Right cardiac atrium (tissue), 5 donors: ENCODE measurements at regions not wholly inside any gene's neighbourhood (a gene's known extent, or its start where the extent isn't known, plus 50 kb on each side); places are given as distances from the start of the nearest gene placed in this dataset.
"Not testable (repeated sequence)": the region's sequence is repeated elsewhere in the genome, so short reads cannot be mapped to it uniquely, and the experiment has no call there.

ENCODE experiments used
- ATAC-seq, 2 donors: fragments of 200-7000 bp; cut with Tn5 transposase; one replicate each; pipeline versions ENCODE4 v1.8.0 to v1.9.1; 2020; ENCODE audit warnings: moderate library complexity in 2 of 2, mild to moderate bottlenecking in 1 of 2
- DNase-seq, 3 donors: peaks; one replicate each; pipeline ENCODE4 v3.0.0-alpha.2; 2020
- H3K27ac ChIP-seq: one replicate; pipeline ENCODE4 v1.5.1; 2013; ENCODE audit warnings: mild to moderate bottlenecking, low read length, control low read depth, moderate library complexity
- H3K27me3 ChIP-seq: one replicate; pipeline ENCODE4 v1.6.1; 2013; ENCODE audit not compliant: control insufficient read depth, insufficient read depth
- H3K4me1 ChIP-seq: one replicate; pipeline ENCODE4 v1.6.1; 2013; ENCODE audit warnings: low read length; ENCODE audit not compliant: control insufficient read depth, insufficient read depth
- H3K4me3 ChIP-seq: one replicate; pipeline ENCODE4 v1.5.1; 2013; ENCODE audit warnings: low read length, control low read depth
- H3K9me3 ChIP-seq: one replicate; pipeline ENCODE4 v1.6.1; 2013; ENCODE audit warnings: low read length; ENCODE audit not compliant: control insufficient read depth
- WGBS: extraction: QIAGEN DNeasy Blood & Tissue Kit; methylation state at CpG from one replicate; pipeline ENCODE4 v1.1.7; 2013; 5-methylcytosine and 5-hydroxymethylcytosine counted together
- intact Hi-C, 4 donors: fragments of 100-400 bp; cut with DNase I; formaldehyde crosslinking; loops; one replicate each; pipeline versions ENCODE4 v1.11.0 to v1.14.0; 2022 to 2023
- donor health status: healthy with polysubstance abuse.
- donor health status: DM: no; HTN: yes; CAD: no.
- donor health status: DM: no; HTN: no; CAD: no.
- donor health status: DM: no; HTN: yes; CAD: no; lungs with severe emphysema.
- donor health status: DM: yes; HTN: yes; CAD: no.

DNA sequence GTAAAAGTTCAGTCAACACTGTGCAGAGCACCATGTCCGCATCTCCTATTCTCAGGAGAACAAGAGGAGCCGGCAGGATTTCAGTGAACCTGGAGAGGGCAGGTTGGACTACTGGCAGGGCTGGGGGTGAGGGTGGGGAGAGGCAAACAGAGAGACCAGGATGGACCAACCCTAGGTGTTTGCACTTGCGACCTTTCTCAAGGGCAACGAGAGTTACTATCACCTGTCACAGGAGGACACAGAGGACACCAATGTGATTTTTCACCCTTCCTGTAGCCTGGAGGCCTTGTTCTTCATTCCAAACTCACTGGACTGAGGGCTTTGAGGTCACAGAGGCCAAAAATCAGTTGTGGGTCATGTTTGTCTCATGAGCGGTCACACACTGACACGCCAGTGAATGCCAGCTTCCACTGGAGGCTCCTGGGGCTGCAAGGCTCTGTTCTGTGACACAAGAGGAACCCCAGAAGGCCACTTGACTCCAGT is 89.5 kb downstream of the CPN2 start:
- intact Hi-C loops: no loop called here
- WGBS: 93% methylated on average over 6 of the region's 6 CpGs
- Histone ChIP-seq H3K4me1 (peaks cover 3% of the 10 kb centered on the region), H3K4me3 (no peak overlapping the region), H3K27ac (no peak overlapping the region), H3K9me3 (no peaks in the 10 kb centered on the region), H3K27me3 (no peaks in the 10 kb centered on the region)
- DNase-seq (no peak), ATAC-seq (no peak)

DNA sequence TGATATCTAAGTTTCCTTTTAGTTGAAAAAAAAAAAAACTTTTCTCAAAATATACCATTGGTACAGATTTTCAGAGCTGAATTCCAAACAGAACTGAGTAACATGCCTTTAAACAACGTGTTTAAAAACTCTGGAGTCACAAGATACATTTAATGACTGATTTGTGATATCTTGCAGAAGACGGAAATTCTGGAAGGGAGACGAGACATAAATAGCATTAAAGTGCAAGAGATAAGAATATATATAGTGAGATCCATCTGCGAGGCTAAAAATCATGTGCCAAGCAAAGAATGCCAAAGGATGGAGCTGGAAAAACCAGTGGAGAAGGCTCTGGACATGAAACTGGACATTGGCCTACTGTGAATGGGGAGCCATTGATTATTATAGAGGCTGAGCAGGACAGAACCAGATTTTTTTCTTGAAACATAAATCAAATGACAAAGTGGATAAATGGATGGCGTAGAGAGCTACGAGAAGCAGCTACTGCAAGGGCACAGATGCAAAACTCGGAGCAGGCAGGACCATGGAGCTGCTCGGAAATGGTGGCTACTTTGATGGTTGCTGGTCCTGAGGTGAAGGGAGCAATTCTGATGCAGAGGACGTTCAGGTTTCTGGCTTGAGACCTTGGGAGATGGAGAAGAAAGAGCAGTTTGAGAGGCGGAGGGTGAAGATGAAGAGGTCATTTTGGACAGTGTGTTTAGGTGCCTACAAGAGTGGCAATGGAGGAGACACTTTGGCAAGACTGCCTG is 88.8 kb downstream of the CPN2 start:
- Histone ChIP-seq H3K27ac (no peak overlapping the region), H3K9me3 (no peaks in the 10 kb centered on the region), H3K4me3 (no peak overlapping the region), H3K27me3 (no peaks in the 10 kb centered on the region), H3K4me1 (peaks cover 5% of the 10 kb centered on the region)
- intact Hi-C loops: no loop called here
- DNase-seq (no peak), ATAC-seq (no peak)
- 79% methylated on average over 10 of the region's 10 CpGs for WGBS

GRCh38 chr3:194262925-194263305 is 88.2 kb downstream of the CPN2 start:
- 96% methylated on average over 5 of the region's 5 CpGs for WGBS
- H3K4me3 ChIP-seq: no peak overlapping the region
- DNase-seq (no peak), ATAC-seq (no peak)
- H3K9me3 ChIP-seq: no peaks in the 10 kb centered on the region
- H3K27me3 ChIP-seq: no peaks in the 10 kb centered on the region
- no peak overlapping the region for H3K27ac ChIP-seq
- peaks cover 9% of the 10 kb centered on the region for H3K4me1 ChIP-seq
- intact Hi-C loops: no loop called here

- 61% methylated on average over 37 of the region's 37 CpGs for WGBS
- not testable (repeated sequence) for ATAC-seq, DNase-seq, H3K9me3 ChIP-seq, H3K27me3 ChIP-seq, H3K4me1 ChIP-seq, H3K4me3 ChIP-seq
- intact Hi-C loops: loop anchor here in 2 of 4 donors (5.0 kb wide), 2 partner anchors 123 to 128 kb away; partner anchors contain the start of gene HES1 (in 1 of the 2)
- peak overlapping the region; percentile 69 for H3K27ac ChIP-seq
Measured at GRCh38 chr3:194264631-194265504, 86.3 kb downstream of the CPN2 start.

DNA sequence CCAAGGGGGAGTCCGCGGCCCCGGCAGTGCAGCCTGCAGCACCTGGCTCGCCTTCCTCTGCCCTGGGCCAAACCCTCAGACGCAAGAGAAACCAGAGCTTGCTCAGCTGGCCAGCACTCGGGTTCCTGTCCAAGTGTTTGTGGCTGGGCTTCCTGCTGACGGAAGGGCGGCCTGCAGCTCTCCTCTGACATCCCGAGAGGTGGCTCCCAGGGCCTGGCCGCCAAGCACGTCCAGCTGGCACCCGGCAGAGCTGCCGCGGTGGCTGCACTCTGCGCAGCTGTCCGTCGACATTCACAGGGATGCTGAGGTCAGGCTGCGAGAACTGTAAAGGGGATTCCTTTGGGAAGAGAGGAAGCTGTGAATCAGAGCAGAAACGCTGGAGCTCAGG is 85.6 kb downstream of the CPN2 start:
- peak; percentile 96 to 97 (median 97) for DNase-seq
- Histone ChIP-seq H3K4me3 (no peak overlapping the region), H3K27ac (peak overlapping the region; percentile 82), H3K27me3 (no peaks in the 10 kb centered on the region), H3K9me3 (no peaks in the 10 kb centered on the region), H3K4me1 (peaks cover 11% of the 10 kb centered on the region)
- intact Hi-C loops: loop anchor here in 2 of 4 donors (5.0 kb wide), 2 partner anchors 123 to 128 kb away; partner anchors contain the start of gene HES1 (in 1 of the 2)
- ATAC-seq: peak; percentile 83 to 84
- WGBS: 3% methylated on average over 19 of the region's 19 CpGs

- DNase-seq: no peak
- H3K9me3 ChIP-seq: no peaks in the 10 kb centered on the region
- no peaks in the 10 kb centered on the region for H3K27me3 ChIP-seq
- intact Hi-C loops: loop anchor here in 2 of 4 donors (5.0 kb wide), 2 partner anchors 124 to 129 kb away; partner anchors contain the start of gene HES1 (in 1 of the 2)
- peak overlapping the region; percentile 82 for H3K27ac ChIP-seq
- 60% methylated on average over 13 of the region's 13 CpGs for WGBS
- ATAC-seq: no peak
- H3K4me3 ChIP-seq: no peak overlapping the region
- H3K4me1 ChIP-seq: peaks cover 12% of the 10 kb centered on the region
Measured at GRCh38 chr3:194265996-194266964, 84.8 kb downstream of the CPN2 start.

- Histone ChIP-seq H3K4me1 (peaks cover 17% of the 10 kb centered on the region), H3K27me3 (no peaks in the 10 kb centered on the region), H3K9me3 (no peaks in the 10 kb centered on the region), H3K27ac (peak overlapping the region; percentile 13), H3K4me3 (no peak overlapping the region)
- intact Hi-C loops: loop anchor here in 2 of 4 donors (5.0 kb wide), 2 partner anchors 126 to 131 kb away; partner anchors contain the start of gene HES1 (in 1 of the 2)
- DNase-seq (peak; percentile 92 to 93 (median 92)), ATAC-seq (peak; percentile 22 to 46)
- WGBS: 50% methylated on average over 26 of the region's 26 CpGs
Measured at GRCh38 chr3:194267744-194268653, 83.1 kb downstream of the CPN2 start.

DNA sequence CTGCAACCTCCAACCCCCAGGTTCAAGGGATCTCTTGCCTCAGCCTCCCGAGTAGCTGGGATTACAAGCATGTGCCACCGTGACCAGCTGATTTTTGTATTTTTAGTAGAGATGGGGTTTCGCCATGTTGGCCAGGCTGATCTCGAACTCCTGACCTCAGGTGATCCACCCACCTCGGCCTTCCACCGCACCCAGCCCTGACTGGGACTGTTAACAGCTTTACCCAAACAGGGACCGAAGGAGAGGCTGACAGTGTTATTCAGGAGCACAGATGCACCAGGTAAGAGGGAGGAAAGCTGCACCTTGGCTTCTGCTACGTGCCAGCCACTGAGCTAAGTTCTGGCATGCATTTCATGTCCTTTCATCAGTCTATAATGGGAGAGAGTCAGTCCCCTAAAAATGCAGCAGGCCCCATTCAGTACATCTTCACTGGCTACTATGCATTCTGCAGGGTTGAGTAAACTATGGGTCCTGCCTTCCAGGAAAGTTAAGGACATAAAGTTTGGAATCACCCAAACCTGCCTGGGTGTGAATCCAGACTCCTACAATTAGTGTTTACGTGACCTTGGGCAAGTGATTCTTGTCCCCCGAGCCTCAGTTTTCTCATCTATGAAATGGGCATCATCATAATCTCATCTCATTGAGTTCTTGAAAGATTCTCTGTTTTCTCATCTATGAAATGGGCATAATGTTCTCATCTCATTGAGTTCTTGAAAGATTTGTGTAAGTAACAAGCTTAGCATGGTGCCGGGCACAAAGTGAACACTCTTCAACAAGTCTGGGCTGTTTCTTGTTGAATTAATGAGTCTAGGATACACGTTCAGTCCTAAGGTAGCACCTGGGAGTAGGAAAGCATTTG is 82.2 kb downstream of the CPN2 start:
- DNase-seq (no peak), ATAC-seq (no peak)
- H3K27me3 ChIP-seq: no peaks in the 10 kb centered on the region
- H3K27ac ChIP-seq: peak overlapping the region; percentile 81
- WGBS: 84% methylated on average over 12 of the region's 12 CpGs
- H3K9me3 ChIP-seq: no peaks in the 10 kb centered on the region
- H3K4me1 ChIP-seq: peaks cover 17% of the 10 kb centered on the region
- intact Hi-C loops: loop anchor here in 2 of 4 donors (5.0 kb wide), 2 partner anchors 127 to 132 kb away; partner anchors contain the start of gene HES1 (in 1 of the 2)
- H3K4me3 ChIP-seq: no peak overlapping the region
